ENCODE measurements at regions not wholly inside any gene's neighbourhood (a gene's known extent, or its start where the extent isn't known, plus 50 kb on each side); places are given as distances from the start of the nearest gene placed in this dataset.

GRCh38 chr4:129415004-129415403, 319.1 kb downstream of the C4orf33 start:
- no peak for DNase-seq (ENCODE audit: low read depth in 2 of 2)

DNA sequence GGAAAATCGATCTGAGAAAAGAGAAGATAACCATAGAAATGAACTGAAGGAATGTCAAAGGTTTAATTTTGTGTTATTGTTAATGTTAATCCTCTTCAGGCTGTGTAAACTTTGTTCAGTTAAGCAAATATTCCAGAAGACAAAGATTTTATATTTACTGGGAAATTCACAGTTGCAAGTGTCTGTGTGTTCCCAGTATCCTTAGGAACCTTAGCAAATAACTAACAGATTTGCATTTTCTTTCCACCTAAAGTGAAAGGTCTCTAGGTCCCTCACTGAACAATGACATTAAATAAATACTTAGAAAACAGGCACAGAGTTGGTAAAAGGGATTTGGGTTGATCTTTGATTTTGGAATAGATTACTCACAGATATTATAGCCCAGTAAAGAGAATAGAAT, 324.7 kb downstream of the C4orf33 start:
- DNase-seq (ENCODE audit: low read depth in 2 of 2), result no peak

DNA sequence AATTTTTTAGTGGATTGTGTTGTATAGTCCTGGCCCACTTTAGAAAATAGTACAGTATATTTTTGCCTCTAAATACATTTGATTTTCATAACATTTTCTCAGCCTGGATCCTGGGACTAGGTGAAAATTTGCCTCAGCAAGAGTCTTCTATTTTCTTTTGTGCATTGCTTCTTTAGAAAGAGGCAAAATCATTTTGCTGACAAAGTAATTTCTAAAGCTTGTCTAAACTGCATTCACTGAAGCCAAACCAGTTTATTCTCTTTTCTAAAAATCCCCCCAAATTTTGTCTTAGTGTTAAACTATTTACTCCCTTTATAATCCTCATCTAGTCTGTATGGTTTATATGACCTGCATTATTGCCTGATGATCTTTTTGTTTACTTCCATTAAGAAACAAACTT, 326.3 kb downstream of the C4orf33 start:
- no peak for DNase-seq (ENCODE audit: low read depth in 2 of 2)

DNA sequence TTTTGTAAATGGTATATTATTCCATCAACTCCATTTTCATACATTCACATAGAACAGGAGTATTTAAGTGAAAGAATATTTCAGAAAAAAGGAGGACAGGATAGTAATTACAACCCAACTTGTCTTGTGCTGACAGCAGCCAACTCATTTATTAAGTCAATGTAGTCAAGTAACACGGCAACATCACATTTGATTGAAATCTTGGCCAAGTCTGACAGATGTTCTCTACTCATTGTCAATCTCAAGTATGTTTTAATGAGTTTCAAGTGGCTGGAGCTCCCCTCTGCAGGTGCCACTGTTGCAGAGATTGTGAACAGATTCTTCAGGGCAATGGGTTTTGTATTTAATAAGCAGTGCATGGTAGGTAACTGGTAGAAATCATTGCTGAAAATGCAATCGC, 332.5 kb downstream of the C4orf33 start:
- no peak for DNase-seq (ENCODE audit: low read depth in 2 of 2)

DNA sequence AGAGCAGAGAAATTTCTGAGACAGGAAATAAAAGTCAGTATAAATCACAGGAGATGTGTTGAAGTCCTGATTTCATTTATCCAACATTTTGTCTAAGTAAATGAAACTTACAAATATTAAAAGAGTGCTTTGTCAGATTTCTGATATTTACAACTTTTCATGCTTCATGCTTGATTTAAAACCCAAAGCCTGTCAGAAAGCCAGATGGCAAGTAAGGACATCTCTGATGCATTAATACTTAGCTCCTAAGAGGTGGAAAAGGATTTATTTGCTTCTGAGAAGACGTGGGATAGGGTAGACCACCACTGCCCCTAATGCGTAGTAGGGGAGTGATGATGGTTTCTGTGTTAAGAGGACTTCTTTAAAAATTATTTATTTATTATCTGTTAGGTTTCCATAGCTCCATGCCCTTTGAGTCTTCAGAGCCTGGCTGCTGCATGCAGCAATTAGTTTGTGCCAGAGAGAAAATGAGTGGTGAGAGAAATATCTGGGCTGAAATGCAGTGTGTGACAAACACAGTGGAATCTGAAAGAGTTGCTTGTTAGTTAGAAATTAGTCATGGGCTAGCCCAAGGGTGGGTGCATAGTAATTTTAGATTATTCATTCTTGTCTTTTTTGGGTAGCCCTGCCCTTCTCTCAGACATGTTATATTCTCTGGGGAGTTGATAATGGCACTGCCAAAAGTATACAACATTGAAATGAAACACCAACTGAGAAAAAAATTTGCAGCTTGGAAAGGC, 333.8 kb downstream of the C4orf33 start:
- no peak for DNase-seq (ENCODE audit: low read depth in 2 of 2)

DNA sequence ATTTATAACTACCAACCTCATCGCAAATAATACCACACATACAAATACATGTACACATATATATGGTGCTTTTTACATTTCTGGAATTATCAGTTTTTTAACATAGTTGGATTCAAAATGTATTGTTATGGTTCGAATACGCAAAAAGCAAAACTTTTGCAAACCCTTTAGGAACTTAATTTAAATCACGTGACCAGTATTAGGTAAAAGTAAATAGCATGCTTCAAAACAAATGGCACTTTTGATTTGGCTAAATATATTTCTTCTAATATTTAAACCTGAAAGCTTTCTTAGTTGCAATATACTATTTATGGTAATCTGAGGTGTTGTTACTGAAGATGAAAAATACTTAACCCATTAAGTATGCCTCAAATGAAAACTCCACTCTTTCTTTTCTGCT, 341.4 kb downstream of the C4orf33 start:
- DNase-seq (ENCODE audit: low read depth in 2 of 2), result no peak

DNA sequence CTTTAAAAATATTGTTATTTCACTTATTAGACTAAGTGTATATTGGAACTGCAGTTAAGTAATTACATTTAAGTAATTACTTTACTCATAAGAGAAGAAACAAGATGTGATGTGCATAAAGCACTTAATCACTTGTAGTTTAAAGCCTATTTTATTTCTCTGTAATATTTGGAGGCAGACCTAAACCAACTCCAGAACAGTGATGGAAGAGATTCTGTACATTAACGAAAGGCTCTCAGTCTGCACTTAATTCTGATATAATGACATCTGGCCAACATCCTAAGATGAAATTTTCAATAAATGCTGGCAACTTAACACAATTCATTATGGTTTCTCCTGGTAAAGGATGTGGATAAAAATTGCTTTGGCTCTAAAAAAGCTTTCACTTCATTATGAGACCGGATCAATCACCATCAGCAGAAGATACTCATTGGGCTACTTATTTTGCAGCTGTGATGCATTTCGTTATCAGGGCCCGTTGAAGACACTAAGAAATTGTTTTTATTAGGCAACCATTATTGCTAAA, 342.6 kb downstream of the C4orf33 start:
- DNase-seq (ENCODE audit: low read depth in 2 of 2), result no peak

GRCh38 chr4:129446074-129446473, 350.1 kb downstream of the C4orf33 start:
- DNase-seq (ENCODE audit: low read depth in 2 of 2), result no peak

DNA sequence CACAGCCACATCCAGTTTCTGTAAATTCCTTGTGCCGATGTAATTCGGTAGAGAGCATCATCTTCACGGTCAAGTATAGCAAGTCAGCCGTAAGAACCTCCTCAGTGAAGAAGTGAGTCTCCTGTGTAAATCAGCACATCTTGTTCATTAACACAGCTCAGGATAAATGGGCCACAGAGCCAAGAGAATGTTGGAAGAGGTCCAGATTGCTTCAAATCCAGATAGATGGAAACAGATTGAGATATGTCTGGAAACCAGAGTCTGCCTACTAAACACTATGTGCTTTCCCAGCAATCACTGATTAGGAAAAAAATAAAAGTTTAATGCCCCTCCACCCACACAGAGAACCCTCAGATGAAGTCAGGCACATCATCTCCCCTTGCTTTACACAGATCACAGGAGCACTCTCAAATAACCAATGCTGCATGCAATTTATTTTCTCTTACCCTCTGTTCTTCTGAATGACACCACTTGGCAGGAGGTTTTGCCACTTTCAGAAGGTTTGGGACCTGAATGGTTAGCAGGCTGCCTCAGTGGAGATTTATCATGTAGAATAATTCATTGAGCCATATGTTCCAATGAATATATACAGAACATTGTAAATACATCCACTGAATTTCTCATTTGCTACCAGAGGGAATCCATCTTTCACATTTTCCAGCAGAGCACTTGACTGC, 357.7 kb downstream of the C4orf33 start:
- no peak for DNase-seq (ENCODE audit: low read depth in 2 of 2)

DNA sequence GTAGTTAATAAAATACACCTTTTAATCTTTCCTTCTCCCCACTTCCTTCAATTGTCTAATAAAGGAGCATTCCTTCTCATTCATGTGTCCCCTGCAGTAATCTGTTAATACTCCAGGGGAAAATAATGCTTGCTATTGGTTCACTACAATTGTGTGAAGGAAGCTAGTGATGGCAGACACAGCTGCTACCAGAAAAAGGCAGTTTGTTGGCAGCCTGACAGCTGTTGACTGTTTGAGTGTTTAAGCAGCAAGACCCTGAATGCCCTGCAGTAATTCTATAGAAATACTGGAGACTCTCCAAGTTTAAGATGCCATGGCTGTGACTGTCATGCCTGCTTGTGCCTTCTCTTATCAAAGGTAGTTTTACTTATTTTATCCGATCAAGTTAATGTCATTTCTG, 359.5 kb downstream of the C4orf33 start:
- no peak for DNase-seq (ENCODE audit: low read depth in 2 of 2)

DNA sequence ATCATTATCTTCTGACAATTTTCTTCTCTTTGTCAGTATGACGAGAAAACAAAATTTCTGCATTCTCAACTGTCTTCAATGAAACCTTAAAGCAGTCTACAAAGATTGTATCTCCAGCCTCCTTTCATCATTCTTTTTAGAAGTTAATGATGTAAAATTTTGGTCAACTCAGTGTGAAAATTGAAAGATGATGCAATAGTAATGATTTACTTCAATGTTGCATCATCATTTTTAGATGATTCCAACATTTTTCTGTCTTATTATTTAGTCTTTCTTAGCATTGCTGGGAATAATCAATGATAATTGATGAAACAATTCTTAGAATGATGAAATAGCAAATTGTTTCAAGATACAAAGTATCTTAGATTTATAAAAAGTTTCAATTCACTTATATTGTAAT, 372.7 kb downstream of the C4orf33 start:
- DNase-seq (ENCODE audit: low read depth in 2 of 2), result no peak

DNA sequence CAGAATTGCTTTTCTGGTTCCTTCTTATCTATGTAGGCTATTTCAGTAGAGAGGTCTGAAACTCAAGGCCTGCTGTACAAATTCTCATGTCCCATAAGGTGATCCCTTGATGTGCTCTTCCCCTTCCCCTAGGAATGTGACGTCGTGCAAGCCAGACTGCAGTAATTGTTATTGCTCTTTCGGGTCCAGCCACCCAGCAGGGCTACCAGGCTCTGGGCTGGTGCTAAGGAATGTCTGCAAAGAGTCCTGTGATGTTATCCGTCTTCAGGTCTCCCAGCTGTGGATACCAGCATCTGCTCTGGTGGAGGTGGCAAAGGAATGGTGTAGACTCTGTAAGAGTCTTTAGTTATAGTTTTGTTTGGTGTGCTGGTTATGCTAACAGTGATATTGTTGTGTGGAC, 378.7 kb downstream of the C4orf33 start:
- DNase-seq (ENCODE audit: low read depth in 2 of 2), result no peak

GRCh38 chr4:129481107-129481506, 385.2 kb downstream of the C4orf33 start:
- no peak for DNase-seq (ENCODE audit: low read depth in 2 of 2)

DNA sequence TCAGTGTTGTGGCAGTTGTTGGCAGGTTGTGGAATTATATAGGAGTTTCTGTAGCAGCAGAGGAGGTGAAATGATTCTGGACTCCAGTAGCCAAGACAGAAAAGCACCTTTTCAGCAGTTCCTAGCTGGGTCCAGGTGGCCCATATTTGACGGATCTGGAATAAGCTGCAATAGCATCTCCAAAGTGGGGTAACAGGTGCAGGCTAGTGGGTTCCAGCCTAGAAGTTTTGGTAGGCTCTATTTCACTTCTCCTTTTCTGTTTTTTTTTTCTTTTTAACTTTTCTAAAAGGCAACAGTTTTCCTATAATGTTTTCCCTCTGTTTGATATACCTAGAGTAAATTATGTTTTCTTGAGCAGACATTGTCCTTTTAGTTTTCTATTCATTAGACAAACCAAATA, 392.5 kb downstream of the C4orf33 start:
- DNase-seq (ENCODE audit: low read depth in 2 of 2), result no peak

GRCh38 chr4:129490516-129490915, 394.6 kb downstream of the C4orf33 start:
- no peak for DNase-seq (ENCODE audit: low read depth in 2 of 2)

GRCh38 chr4:129498626-129499025, 402.7 kb downstream of the C4orf33 start:
- DNase-seq (ENCODE audit: low read depth in 2 of 2), result no peak

- no peak for DNase-seq (ENCODE audit: low read depth in 2 of 2)
These were observed 418.9 kb downstream of the C4orf33 start for GRCh38 chr4:129514852-129515251.

GRCh38 chr4:129515356-129515755, 419.4 kb downstream of the C4orf33 start:
- no peak for DNase-seq (ENCODE audit: low read depth in 2 of 2)

GRCh38 chr4:129526812-129527211, 430.9 kb downstream of the C4orf33 start:
- no peak for DNase-seq (ENCODE audit: low read depth in 2 of 2)

DNA sequence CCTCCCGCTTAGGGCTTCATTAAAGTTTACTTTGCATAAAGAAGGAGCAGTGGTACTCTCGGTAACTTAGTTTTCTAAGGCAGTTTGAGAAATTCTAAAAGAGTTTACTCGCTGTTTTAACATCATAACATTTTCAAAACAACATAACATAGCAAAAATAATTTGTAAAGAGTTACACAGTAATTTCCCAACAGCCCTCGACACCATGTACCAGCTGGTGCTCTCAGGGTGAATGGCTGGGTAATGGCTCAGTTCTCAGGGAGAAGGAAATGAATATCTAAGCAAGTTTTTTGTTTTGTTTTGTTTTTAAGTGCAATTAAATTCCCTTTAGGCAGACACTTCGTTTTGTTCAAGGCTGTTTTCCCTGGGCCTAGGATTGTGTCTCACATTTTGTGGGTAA, 435.3 kb downstream of the C4orf33 start:
- no peak for DNase-seq (ENCODE audit: low read depth in 2 of 2)

DNA sequence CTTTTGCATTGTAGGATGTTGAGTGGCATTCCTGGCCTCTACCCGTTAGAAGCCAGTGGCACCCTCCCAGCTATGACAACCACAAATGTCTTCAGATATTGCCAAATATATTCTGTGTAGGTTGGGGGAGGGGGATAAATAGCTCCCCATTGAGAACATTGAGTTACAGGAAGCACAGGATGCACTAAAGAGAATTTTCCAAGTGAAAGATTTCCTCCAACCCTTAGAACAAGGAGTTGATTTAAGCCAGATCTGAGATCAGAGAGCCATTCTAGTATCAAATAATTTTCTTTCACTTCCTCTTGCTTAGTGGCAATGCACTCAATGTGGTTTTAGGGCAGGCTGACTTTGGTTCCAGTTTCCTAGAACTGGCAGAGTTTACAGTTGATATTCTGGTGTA, 436.6 kb downstream of the C4orf33 start:
- DNase-seq (ENCODE audit: low read depth in 2 of 2), result no peak

- DNase-seq (ENCODE audit: low read depth in 2 of 2), result no peak
These were observed 447.3 kb downstream of the C4orf33 start for GRCh38 chr4:129543299-129543698.

- DNase-seq (ENCODE audit: low read depth in 2 of 2), result no peak
These were observed 449.8 kb downstream of the C4orf33 start for GRCh38 chr4:129545599-129546278.
